H7 (cell line): ENCODE measurements at regions not wholly inside any gene's neighbourhood (a gene's known extent, or its start where the extent isn't known, plus 50 kb on each side); places are given as distances from the start of the nearest gene placed in this dataset.
"Not testable (repeated sequence)": the region's sequence is repeated elsewhere in the genome, so short reads cannot be mapped to it uniquely, and the experiment has no call there.

Experiments
- DNase-seq: peaks from one replicate; pipeline ENCODE4 v3.0.0; 2012
- H3K27me3 ChIP-seq: 2 replicates; pipeline ENCODE4 v1.6.0; 2011; ENCODE audit warnings: mild to moderate bottlenecking, low read length; ENCODE audit not compliant: control insufficient read depth, insufficient read depth
- H3K36me3 ChIP-seq: replicated peaks from 2 replicates; pipeline ENCODE4 v1.5.1; 2011; ENCODE audit warnings: low read length; ENCODE audit not compliant: control insufficient read depth, insufficient read depth
- H3K4me3 ChIP-seq: 2 replicates; pipeline ENCODE4 v1.5.1; 2011; ENCODE audit warnings: low read depth, mild to moderate bottlenecking, control low read depth, low read length, moderate library complexity; ENCODE audit not compliant: insufficient read depth

- H3K36me3 ChIP-seq = no peaks in the 10 kb centered on the region
- DNase-seq = no peak
- H3K27me3 ChIP-seq = no peaks in the 10 kb centered on the region
- H3K4me3 ChIP-seq = no peak overlapping the region
These were observed 488.9 kb downstream of the PCNX1 start for GRCh38 chr14:71396050-71396677.

GRCh38 chr14:71397371-71397770, 490.1 kb downstream of the PCNX1 start:
- no peak for DNase-seq
- H3K27me3 ChIP-seq = no peaks in the 10 kb centered on the region
- H3K36me3 ChIP-seq = no peaks in the 10 kb centered on the region
- H3K4me3 ChIP-seq = no peak overlapping the region

GRCh38 chr14:71398450-71398849, 491.2 kb downstream of the PCNX1 start:
- Histone ChIP-seq H3K27me3 (no peaks in the 10 kb centered on the region), H3K4me3 (no peak overlapping the region), H3K36me3 (no peaks in the 10 kb centered on the region)
- no peak for DNase-seq

DNA sequence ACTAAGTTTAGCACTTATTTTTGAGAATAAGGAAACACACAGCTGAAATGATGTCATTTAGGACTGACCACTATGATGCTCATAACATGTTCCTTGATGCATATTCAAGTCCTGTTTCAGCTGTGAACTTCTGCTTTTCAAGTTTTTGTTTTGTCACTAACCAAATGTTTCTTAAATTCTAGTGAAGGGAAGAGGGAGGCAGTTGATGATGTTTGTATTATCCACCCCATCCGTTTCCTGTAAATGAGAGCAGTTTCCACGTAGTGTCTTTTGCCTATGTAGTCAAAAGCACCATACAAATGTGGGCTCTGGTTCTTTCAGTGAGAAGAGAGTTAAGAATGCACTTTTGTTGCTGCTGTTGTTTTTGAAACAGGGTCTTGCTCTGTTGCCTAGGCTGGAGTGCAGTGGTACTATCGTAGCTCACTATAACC, 491.8 kb downstream of the PCNX1 start:
- Histone ChIP-seq H3K4me3 (no peak overlapping the region), H3K36me3 (no peaks in the 10 kb centered on the region), H3K27me3 (no peaks in the 10 kb centered on the region)
- no peak for DNase-seq

DNA sequence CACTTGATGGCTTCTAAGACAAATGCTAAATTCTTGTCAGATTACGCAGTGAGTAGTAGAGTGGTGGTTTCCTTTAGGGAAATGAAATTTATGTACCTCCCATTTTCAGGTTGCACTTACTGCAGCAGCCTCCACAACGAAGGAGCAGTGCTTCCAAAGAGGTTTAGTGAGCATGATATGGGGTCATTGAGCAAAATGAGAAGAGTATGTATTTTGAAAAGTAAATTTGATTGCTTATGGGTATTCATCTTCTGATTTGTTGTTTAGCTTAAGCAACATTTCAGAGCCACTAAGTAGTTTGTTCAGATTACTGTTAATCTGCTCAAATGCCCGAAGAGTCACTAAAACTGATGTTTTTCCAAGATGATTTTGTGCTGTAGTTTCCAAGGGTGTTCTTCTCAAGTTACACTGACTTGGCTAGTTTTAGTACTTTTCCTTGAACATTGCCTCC, 493.6 kb downstream of the PCNX1 start:
- Histone ChIP-seq H3K36me3 (no peaks in the 10 kb centered on the region), H3K27me3 (no peaks in the 10 kb centered on the region), H3K4me3 (no peak overlapping the region)
- DNase-seq = no peak

DNA sequence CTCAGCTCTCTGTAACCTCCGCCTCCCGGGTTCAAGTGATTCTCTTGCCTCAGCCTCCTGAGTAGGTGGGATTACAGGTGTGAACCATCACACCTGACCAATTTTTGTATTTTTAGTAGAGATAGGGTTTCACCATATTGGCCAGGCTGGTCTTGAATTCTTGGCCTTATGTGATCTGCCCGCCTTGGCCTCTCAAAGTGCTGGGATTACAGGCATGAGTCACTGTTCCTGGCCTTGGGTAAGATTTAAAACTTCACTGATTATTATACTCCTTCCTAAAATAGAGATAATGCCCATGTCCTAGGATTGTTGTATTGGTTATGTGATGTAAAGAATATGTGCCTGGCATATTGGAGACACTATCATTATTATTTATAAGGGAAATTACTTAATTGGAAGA, 495.2 kb downstream of the PCNX1 start:
- not testable (repeated sequence) for DNase-seq, H3K36me3 ChIP-seq, H3K27me3 ChIP-seq, H3K4me3 ChIP-seq

DNA sequence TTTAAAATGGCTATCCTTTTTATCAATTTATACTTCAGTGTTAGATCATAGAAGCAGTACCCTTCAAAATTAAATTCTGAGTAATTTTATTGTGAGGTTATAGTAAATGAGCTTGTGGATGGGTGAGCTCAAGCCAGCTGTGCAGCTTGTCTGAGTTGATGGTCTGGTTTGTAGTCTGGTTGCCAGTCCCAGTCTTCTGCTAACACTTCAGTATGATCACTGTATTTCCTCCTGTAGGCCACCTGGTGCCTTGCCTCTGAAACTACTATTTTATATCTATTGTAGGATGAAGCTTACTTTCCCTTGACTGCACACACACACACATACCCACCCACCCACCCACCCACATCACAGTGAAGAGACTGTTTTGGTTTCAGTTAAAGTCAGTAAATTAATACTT, 496.4 kb downstream of the PCNX1 start:
- no peaks in the 10 kb centered on the region for H3K36me3 ChIP-seq
- no peak overlapping the region for H3K4me3 ChIP-seq
- no peak for DNase-seq
- H3K27me3 ChIP-seq = no peaks in the 10 kb centered on the region

DNA sequence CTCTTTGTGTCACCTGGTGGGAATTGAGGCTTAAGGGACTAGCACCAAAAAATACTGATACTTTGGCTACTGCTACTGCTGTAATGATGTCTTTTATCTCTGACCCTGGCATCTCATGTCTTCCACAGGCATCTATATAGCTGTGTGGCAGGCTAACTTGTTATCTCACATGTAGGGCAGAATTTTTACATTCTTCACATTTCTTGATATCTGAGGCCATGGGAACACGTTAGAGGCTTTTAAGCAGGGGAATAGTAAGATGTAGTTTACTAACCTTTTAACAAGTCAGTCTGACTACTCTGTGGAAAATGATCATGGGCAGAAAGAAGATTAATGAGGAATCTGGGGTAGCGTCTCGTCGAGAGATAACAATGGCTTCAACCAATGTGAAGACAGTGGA, 498.4 kb downstream of the PCNX1 start:
- Histone ChIP-seq H3K4me3 (no peak overlapping the region), H3K36me3 (no peaks in the 10 kb centered on the region), H3K27me3 (no peaks in the 10 kb centered on the region)
- DNase-seq = no peak

GRCh38 chr14:71408362-71409030, 501.2 kb downstream of the PCNX1 start:
- DNase-seq = no peak
- H3K36me3 ChIP-seq = no peaks in the 10 kb centered on the region
- no peak overlapping the region for H3K4me3 ChIP-seq
- no peaks in the 10 kb centered on the region for H3K27me3 ChIP-seq

DNA sequence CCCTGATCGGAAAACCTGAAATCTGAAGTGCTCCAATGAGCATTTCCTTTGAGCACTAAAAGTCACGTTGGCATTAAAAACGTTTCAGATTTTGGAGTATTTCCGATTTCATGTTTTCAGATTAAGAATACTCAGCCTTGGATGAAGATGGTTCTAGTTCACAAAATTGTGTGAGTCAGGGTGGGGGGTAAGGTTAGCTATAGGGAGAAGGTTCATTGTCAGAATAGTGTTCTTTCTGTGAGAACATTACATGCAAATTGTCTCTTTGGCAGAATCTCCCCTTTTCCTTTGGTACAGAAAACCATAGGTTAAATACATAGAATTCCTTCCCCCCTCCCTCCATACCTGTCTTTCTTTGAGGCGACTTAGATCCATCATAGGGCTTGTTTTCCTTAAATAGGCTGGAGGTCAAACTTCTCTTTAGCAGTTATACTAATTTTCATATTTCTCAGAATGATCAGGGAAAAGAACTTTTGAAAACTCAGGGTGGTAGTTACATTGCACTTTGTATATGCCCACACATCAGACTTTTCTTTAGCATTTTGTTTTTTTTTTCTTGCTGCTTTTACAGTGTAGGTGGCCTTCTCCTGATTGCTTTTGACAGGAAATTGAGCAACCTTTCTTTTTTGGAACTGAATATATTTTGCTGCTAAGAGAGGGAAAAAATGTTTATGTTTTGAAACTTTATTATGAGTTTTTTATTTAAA, 503.5 kb downstream of the PCNX1 start:
- Histone ChIP-seq H3K4me3 (no peak overlapping the region), H3K27me3 (no peaks in the 10 kb centered on the region), H3K36me3 (no peaks in the 10 kb centered on the region)
- no peak for DNase-seq

DNA sequence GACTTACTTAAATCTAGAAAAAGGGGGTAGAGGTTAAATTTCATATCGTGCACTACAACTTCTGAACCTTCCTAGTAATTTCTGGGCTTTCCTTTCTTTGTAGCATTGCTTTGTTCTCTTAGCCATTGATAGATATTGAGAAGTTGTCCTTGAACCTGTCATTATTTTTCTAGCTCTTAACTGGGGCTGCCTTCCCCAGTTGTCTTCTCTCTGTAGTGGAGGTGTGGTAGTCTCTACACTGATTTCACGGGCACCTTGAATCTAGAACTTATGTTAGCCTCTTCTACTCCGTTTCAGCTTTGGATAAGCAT, 504.0 kb downstream of the PCNX1 start:
- no peak for DNase-seq
- Histone ChIP-seq H3K4me3 (no peak overlapping the region), H3K36me3 (no peaks in the 10 kb centered on the region), H3K27me3 (no peaks in the 10 kb centered on the region)

DNA sequence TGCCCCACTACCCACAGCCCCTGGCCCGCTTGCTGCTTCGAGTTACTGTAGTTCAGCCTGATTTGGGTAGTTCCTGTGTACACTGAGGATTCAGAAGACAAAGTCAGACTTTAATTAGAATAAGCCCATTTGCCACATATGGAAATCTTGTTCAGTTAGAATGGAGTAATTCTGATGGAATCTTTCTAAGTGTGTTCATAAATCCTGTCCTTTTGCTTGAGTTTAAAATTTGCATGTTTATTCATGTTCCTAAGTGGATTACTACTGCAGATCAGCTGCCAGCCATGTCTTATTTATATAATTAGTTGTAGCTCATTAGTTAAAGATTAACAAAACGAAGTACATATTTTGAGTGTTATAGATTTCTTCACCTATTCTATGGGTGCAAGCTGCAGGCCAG, 504.5 kb downstream of the PCNX1 start:
- Histone ChIP-seq H3K4me3 (no peak overlapping the region), H3K27me3 (no peaks in the 10 kb centered on the region), H3K36me3 (no peaks in the 10 kb centered on the region)
- DNase-seq = no peak

GRCh38 chr14:71414631-71415403, 507.6 kb downstream of the PCNX1 start:
- H3K36me3 ChIP-seq = no peaks in the 10 kb centered on the region
- no peaks in the 10 kb centered on the region for H3K27me3 ChIP-seq
- no peak for DNase-seq
- no peak overlapping the region for H3K4me3 ChIP-seq

DNA sequence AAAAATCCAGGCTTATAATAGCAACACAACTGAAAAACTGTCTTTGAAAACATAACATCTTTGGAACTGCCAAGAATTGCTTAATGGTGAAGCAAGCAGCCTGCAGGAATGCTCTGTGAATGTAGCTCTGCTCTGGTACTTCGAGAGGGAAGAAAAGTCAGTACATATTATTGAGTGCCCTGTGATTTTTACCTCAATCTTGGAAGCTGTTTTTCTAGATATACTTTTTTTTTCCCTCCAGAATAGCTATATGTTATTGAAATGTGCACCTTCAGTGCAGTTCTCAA, 508.1 kb downstream of the PCNX1 start:
- no peaks in the 10 kb centered on the region for H3K36me3 ChIP-seq
- H3K4me3 ChIP-seq = no peak overlapping the region
- H3K27me3 ChIP-seq = no peaks in the 10 kb centered on the region
- no peak for DNase-seq

GRCh38 chr14:71416392-71416791, 509.1 kb downstream of the PCNX1 start:
- H3K36me3 ChIP-seq = no peaks in the 10 kb centered on the region
- no peak for DNase-seq
- H3K4me3 ChIP-seq = no peak overlapping the region
- no peaks in the 10 kb centered on the region for H3K27me3 ChIP-seq
